HL-60/S4 treated with phorbol 12-myristate 13-acetate at 8.2 ng/mL for 4 days and 3 days (cell line): ENCODE measurements at regions not wholly inside any gene's neighbourhood (a gene's known extent, or its start where the extent isn't known, plus 50 kb on each side); places are given as distances from the start of the nearest gene placed in this dataset.

Experiments used
- in situ Hi-C: fragments of 300-500 bp; cut with MboI; formaldehyde crosslinking; loops from 2 replicates; pipeline ENCODE4 v1.15.0; 2022; ENCODE audit warnings: low sequenced_read_pairs

DNA sequence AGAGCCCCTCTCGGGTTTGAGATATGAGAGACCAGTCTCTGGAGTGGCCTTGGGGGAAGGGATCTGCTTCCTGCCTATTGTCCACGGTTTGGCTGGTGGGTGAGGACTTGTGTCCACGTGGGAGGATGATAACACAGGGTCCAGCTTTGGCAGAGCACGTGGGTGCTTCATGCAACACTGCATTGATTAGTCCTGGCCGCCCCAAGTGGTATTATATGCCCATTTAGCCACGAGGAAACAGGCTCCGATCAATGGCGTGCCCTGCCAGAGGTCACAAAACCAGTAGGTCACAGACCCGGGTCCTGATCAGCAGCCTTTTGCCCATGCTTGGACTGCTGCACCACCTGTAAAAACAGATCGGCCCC, 141.6 kb downstream of the RGS9 start:
- in situ Hi-C loops: no loop called here

GRCh38 chr17:65278050-65278819, 141.1 kb downstream of the RGS9 start:
- in situ Hi-C loops: no loop called here

DNA sequence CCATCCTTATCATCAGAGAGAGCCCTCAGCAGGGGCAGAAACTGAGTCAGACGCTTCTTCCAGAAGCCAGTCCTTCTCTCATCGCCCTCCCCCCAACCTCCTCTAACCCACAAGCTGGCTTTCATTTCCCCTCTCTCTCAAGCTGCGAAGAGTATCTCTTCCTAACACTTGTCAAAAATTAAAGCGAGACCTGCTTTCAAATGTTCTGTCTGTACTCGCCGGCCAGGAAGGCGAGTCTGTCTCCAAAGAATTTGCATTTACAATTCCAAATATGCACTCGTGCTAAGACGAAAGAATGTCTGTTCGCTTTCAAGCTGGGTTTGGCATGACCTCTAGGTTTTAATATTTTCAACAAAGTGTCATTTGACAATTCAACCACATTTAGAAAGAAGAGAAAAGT, 140.4 kb downstream of the RGS9 start:
- in situ Hi-C loops: no loop called here
